AG09309 (cell line): ENCODE measurements at regions not wholly inside any gene's neighbourhood (a gene's known extent, or its start where the extent isn't known, plus 50 kb on each side); places are given as distances from the start of the nearest gene placed in this dataset.
"Not testable (repeated sequence)": the region's sequence is repeated elsewhere in the genome, so short reads cannot be mapped to it uniquely, and the experiment has no call there.

Source experiments
- DNase-seq: peaks from one replicate; pipeline ENCODE4 v3.0.0-alpha.2; 2010; ENCODE audit warnings: low read depth
- H3K4me3 ChIP-seq: 2 replicates; pipeline ENCODE4 v1.5.1; 2011; ENCODE audit warnings: mild to moderate bottlenecking, low read depth, low read length, moderate library complexity; ENCODE audit not compliant: control insufficient read depth
- CTCF ChIP-seq: IDR thresholded peaks from 2 replicates; pipeline ENCODE4 v1.5.1; 2011; ENCODE audit warnings: mild to moderate bottlenecking, low read depth, low read length, inconsistent platforms; ENCODE audit not compliant: insufficient read depth, control insufficient read depth; ENCODE audit errors: missing control alignments

GRCh38 chr5:114898602-114899001, 271.1 kb downstream of the TRIM36 start:
- no peak for TF ChIP-seq CTCF
- no peak for DNase-seq
- no peak overlapping the region for H3K4me3 ChIP-seq

GRCh38 chr5:114883675-114884074, 286.0 kb downstream of the TRIM36 start:
- TF ChIP-seq CTCF, result no peak
- no peak overlapping the region for H3K4me3 ChIP-seq
- DNase-seq, result no peak

- no peak overlapping the region for H3K4me3 ChIP-seq
- no peak for DNase-seq
- TF ChIP-seq CTCF, result no peak
These were observed 310.3 kb downstream of the TRIM36 start for GRCh38 chr5:114859438-114859735.

- no peak for TF ChIP-seq CTCF
- DNase-seq, result no peak
- no peak overlapping the region for H3K4me3 ChIP-seq
These were observed 310.9 kb downstream of the TRIM36 start for GRCh38 chr5:114858665-114859437.

- no peak for TF ChIP-seq CTCF
- H3K4me3 ChIP-seq, result no peak overlapping the region
- DNase-seq, result no peak
These were observed 311.7 kb downstream of the TRIM36 start for GRCh38 chr5:114857941-114858551.

GRCh38 chr5:114844711-114845110, 325.0 kb downstream of the TRIM36 start:
- not testable (repeated sequence) for DNase-seq, H3K4me3 ChIP-seq

- TF ChIP-seq CTCF, result no peak
- H3K4me3 ChIP-seq, result no peak overlapping the region
- DNase-seq, result no peak
These were observed 330.3 kb downstream of the TRIM36 start for GRCh38 chr5:114839360-114839759.
